Sigmoid colon (tissue), 6 donors: ENCODE measurements at regions not wholly inside any gene's neighbourhood (a gene's known extent, or its start where the extent isn't known, plus 50 kb on each side); places are given as distances from the start of the nearest gene placed in this dataset.

Experiments
- DNase-seq: peaks from one replicate; pipeline ENCODE4 v3.0.0-alpha.2; 2019
- H3K27ac ChIP-seq, 4 donors: fragments of 200-600 bp; sonication (generic); one replicate each; pipeline ENCODE4 v1.5.1; 2016 to 2019; ENCODE audit warnings: mild to moderate bottlenecking in 1 of 4
- H3K27me3 ChIP-seq, 3 donors: fragments of 200-600 bp; sonication (generic); one replicate each; pipeline ENCODE4 v1.5.1; 2019; ENCODE audit warnings: mild to moderate bottlenecking in 1 of 3
- H3K36me3 ChIP-seq, 4 donors: fragments of 200-600 bp; sonication (generic); one replicate each; pipeline ENCODE4 v1.5.1; 2016 to 2019
- H3K4me1 ChIP-seq, 4 donors: fragments of 200-600 bp; sonication (generic); one replicate each; pipeline ENCODE4 v1.5.1; 2017 to 2019
- H3K4me3 ChIP-seq, 4 donors: fragments of 200-600 bp; sonication (generic); one replicate each; pipeline ENCODE4 v1.5.1; 2017 to 2019; ENCODE audit warnings: mild to moderate bottlenecking in 2 of 4, moderate library complexity in 1 of 4
- H3K9me3 ChIP-seq, 4 donors: fragments of 200-600 bp in 3 of 4; sonication (generic) in 3 of 4; one replicate each; pipeline versions ENCODE4 v1.5.1 to v1.6.1; 2013 to 2019
- CTCF ChIP-seq, 4 experiments: fragments of 450-650 bp in 3 of 4; fragments of 200-600 bp in 1 of 4; IDR thresholded peaks; one replicate each; pipeline ENCODE4 v1.5.1; 2016 to 2019; ENCODE audit warnings: antibody characterized with exemption in 4 of 4, mild to moderate bottlenecking in 3 of 4, moderate library complexity in 2 of 4
- EP300 ChIP-seq, 4 donors: sonication (generic); formaldehyde crosslinking; IDR thresholded peaks; one replicate each; pipeline ENCODE4 v1.6.1; 2017; ENCODE audit warnings: antibody characterized with exemption in 4 of 4
- POLR2A ChIP-seq, 2 donors: fragments of 450-650 bp; IDR thresholded peaks; one replicate each; pipeline ENCODE4 v1.6.1; 2016; ENCODE audit warnings: antibody characterized with exemption in 2 of 2, mild to moderate bottlenecking in 2 of 2, moderate library complexity in 2 of 2
- POLR2AphosphoS5 ChIP-seq, 4 donors: sonication (generic); formaldehyde crosslinking; IDR thresholded peaks; one replicate each; pipeline ENCODE4 v1.6.1; 2017; ENCODE audit warnings: antibody characterized with exemption in 4 of 4
- WGBS, 2 donors: extraction: QIAGEN DNeasy Blood & Tissue Kit; methylation state at CpG; one replicate each; pipeline ENCODE4 v1.1.7; 2013; 5-methylcytosine and 5-hydroxymethylcytosine counted together
- intact Hi-C: fragments of 100-400 bp; cut with DNase I; formaldehyde crosslinking; loops from one replicate; pipeline ENCODE4 v1.15.1; 2023
- donor health status: healthy with polysubstance abuse.
- donor health status: healthy.

GRCh38 chr9:12625844-12626243, 67.3 kb upstream of the TYRP1 start:
- H3K9me3 ChIP-seq = no peaks in the 10 kb centered on the region
- no peaks in the 10 kb centered on the region for H3K36me3 ChIP-seq
- no peak for TF ChIP-seq CTCF (IDR thresholded peaks at IDR 0.05)
- TF ChIP-seq POLR2AphosphoS5 (IDR thresholded peaks at IDR 0.05) = no peak
- no peak for TF ChIP-seq POLR2A (IDR thresholded peaks at IDR 0.05)
- no peak for TF ChIP-seq EP300 (IDR thresholded peaks at IDR 0.05)
- 86 to 90% methylated on average over 1 of the region's 1 CpG for WGBS, 2 donors
- no peak overlapping the region for H3K27ac ChIP-seq
- intact Hi-C loops = no loop called here
- H3K4me1 ChIP-seq = no peaks in the 10 kb centered on the region
- no peaks in the 10 kb centered on the region for H3K27me3 ChIP-seq
- no peak for DNase-seq
- no peak overlapping the region for H3K4me3 ChIP-seq

- no peak overlapping the region for H3K27ac ChIP-seq
- H3K4me1 ChIP-seq = no peaks in the 10 kb centered on the region
- no peaks in the 10 kb centered on the region for H3K27me3 ChIP-seq
- H3K9me3 ChIP-seq = no peaks in the 10 kb centered on the region
- intact Hi-C loops = no loop called here
- 35 to 56% methylated on average over 1 of the region's 1 CpG for WGBS, 2 donors
- no peaks in the 10 kb centered on the region for H3K36me3 ChIP-seq
- TF ChIP-seq POLR2A (IDR thresholded peaks at IDR 0.05) (no peak), CTCF (IDR thresholded peaks at IDR 0.05) (no peak), POLR2AphosphoS5 (IDR thresholded peaks at IDR 0.05) (no peak), EP300 (IDR thresholded peaks at IDR 0.05) (no peak)
- H3K4me3 ChIP-seq = no peak overlapping the region
- DNase-seq = no peak
Observed at GRCh38 chr9:12627096-12627495, 66.1 kb upstream of the TYRP1 start.

- WGBS, 2 donors = 65 to 85% methylated on average over 1 of the region's 1 CpG
- Histone ChIP-seq H3K9me3 (no peaks in the 10 kb centered on the region), H3K36me3 (no peaks in the 10 kb centered on the region), H3K4me1 (no peaks in the 10 kb centered on the region), H3K27me3 (no peaks in the 10 kb centered on the region), H3K27ac (no peak overlapping the region), H3K4me3 (no peak overlapping the region)
- no peak for DNase-seq
- intact Hi-C loops = no loop called here
- no peak for TF ChIP-seq POLR2AphosphoS5 (IDR thresholded peaks at IDR 0.05)
- no peak for TF ChIP-seq POLR2A (IDR thresholded peaks at IDR 0.05)
- TF ChIP-seq CTCF (IDR thresholded peaks at IDR 0.05) = no peak
- no peak for TF ChIP-seq EP300 (IDR thresholded peaks at IDR 0.05)
Observed at GRCh38 chr9:12628546-12628945, 64.6 kb upstream of the TYRP1 start.

GRCh38 chr9:12629067-12629466, 64.1 kb upstream of the TYRP1 start:
- H3K9me3 ChIP-seq = no peaks in the 10 kb centered on the region
- no peak for TF ChIP-seq CTCF (IDR thresholded peaks at IDR 0.05)
- no peak for TF ChIP-seq EP300 (IDR thresholded peaks at IDR 0.05)
- no peak for TF ChIP-seq POLR2AphosphoS5 (IDR thresholded peaks at IDR 0.05)
- no peak for TF ChIP-seq POLR2A (IDR thresholded peaks at IDR 0.05)
- H3K36me3 ChIP-seq = no peaks in the 10 kb centered on the region
- intact Hi-C loops = no loop called here
- no peaks in the 10 kb centered on the region for H3K4me1 ChIP-seq
- no peaks in the 10 kb centered on the region for H3K27me3 ChIP-seq
- H3K27ac ChIP-seq = no peak overlapping the region
- DNase-seq = no peak
- no peak overlapping the region for H3K4me3 ChIP-seq
- WGBS, 2 donors = 83 to 87% methylated on average over 2 of the region's 2 CpGs

GRCh38 chr9:12631866-12632265, 61.3 kb upstream of the TYRP1 start:
- 35 to 76% methylated on average over 5 of the region's 5 CpGs for WGBS, 2 donors

More at GRCh38 chr9:12631866-12632265, 61.3 kb upstream of the TYRP1 start:
- no peak overlapping the region for H3K4me3 ChIP-seq
- DNase-seq = no peak
- no peaks in the 10 kb centered on the region for H3K9me3 ChIP-seq
- intact Hi-C loops = no loop called here
- H3K36me3 ChIP-seq = no peaks in the 10 kb centered on the region
- H3K4me1 ChIP-seq = no peaks in the 10 kb centered on the region
- H3K27ac ChIP-seq = no peak overlapping the region
- TF ChIP-seq CTCF (IDR thresholded peaks at IDR 0.05) = no peak
- H3K27me3 ChIP-seq = no peaks in the 10 kb centered on the region
